Esophagus muscularis mucosa (tissue), 4 donors: ENCODE measurements at regions not wholly inside any gene's neighbourhood (a gene's known extent, or its start where the extent isn't known, plus 50 kb on each side); places are given as distances from the start of the nearest gene placed in this dataset.
"Not testable (repeated sequence)": the region's sequence is repeated elsewhere in the genome, so short reads cannot be mapped to it uniquely, and the experiment has no call there.

Experiments
- DNase-seq: peaks from one replicate; pipeline ENCODE4 v3.0.0-alpha.2; 2017; ENCODE audit errors: extremely low spot score
- H3K27ac ChIP-seq, 4 donors: fragments of 200-600 bp; sonication (generic); replicated peaks in 1 of 4; 1 replicate in 3 of 4; 2 replicates in 1 of 4; pipeline ENCODE4 v1.5.1; 2016 to 2019; ENCODE audit warnings: mild to moderate bottlenecking in 1 of 4
- H3K27me3 ChIP-seq, 4 donors: fragments of 200-600 bp; sonication (generic); one replicate each; pipeline versions ENCODE4 v1.5.1 to v1.6.0; 2016 to 2019
- H3K36me3 ChIP-seq, 4 donors: fragments of 200-600 bp; sonication (generic); one replicate each; pipeline ENCODE4 v1.5.1; 2016 to 2019
- H3K4me1 ChIP-seq, 4 donors: fragments of 200-600 bp; sonication (generic); one replicate each; pipeline ENCODE4 v1.5.1; 2016 to 2019
- H3K4me3 ChIP-seq, 4 donors: fragments of 200-600 bp; sonication (generic); 1 replicate in 2 of 4; 2 replicates in 2 of 4; pipeline ENCODE4 v1.5.1; 2016 to 2019; ENCODE audit warnings: mild to moderate bottlenecking in 4 of 4, moderate library complexity in 1 of 4
- H3K9me3 ChIP-seq, 4 donors: fragments of 200-600 bp; sonication (generic); 1 replicate in 3 of 4; 2 replicates in 1 of 4; pipeline ENCODE4 v1.5.1; 2016 to 2019
- WGBS: methylation state at CpG from one replicate; pipeline ENCODE4 v1.1.5; 2018; 5-methylcytosine and 5-hydroxymethylcytosine counted together
- intact Hi-C: fragments of 100-400 bp; cut with DNase I; formaldehyde crosslinking; loops from one replicate; pipeline ENCODE4 v1.15.1; 2023

DNA sequence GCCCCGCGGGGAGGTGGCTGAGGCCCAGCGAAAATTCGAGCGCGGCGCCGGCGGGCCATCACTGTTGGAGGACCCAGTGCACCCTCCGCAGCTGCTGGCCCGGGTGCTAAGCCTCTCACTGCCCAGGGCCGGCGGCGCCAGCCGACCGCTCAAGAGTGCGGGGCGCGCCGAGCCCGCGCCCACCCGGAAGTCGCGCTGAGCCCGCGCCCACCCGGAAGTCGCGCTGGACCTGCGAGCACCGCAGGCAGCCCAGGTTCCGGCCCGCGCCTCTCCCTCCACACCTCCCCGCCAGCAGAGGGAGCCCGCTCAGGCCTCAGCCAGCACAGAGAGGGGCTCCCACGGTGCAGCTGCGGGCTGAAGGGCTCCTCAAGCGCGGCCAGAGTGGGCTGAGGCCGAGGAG, 165.5 kb upstream of the BDP1 start:
- H3K36me3 ChIP-seq, H3K9me3 ChIP-seq, H3K4me1 ChIP-seq, H3K27me3 ChIP-seq, intact Hi-C loops, DNase-seq: not testable (repeated sequence)
- Histone ChIP-seq H3K4me3 (peak overlapping the region; percentile 41 to 55 (median 46)), H3K27ac (peak overlapping the region in 3 of 4 donors; percentile 66 to 76 (median 76))
- no CpG with 5 or more reads among the region's 42 CpGs for WGBS

- H3K27ac ChIP-seq, H3K9me3 ChIP-seq, DNase-seq, intact Hi-C loops, H3K4me1 ChIP-seq, H3K4me3 ChIP-seq, H3K36me3 ChIP-seq, H3K27me3 ChIP-seq: not testable (repeated sequence)
- 90% methylated on average over 2 of the region's 2 CpGs for WGBS
These were observed 164.5 kb upstream of the BDP1 start for GRCh38 chr5:71290979-71291378.
